GM19395 (cell line): ENCODE measurements at regions not wholly inside any gene's neighbourhood (a gene's known extent, or its start where the extent isn't known, plus 50 kb on each side); places are given as distances from the start of the nearest gene placed in this dataset.

Experiments used
- ATAC-seq: cut with Tn5 transposase; IDR thresholded peaks from one replicate; pipeline ENCODE4 v1.9.1; 2021; ENCODE audit warnings: mild to moderate bottlenecking, moderate library complexity; ENCODE audit not compliant: unreplicated experiment

DNA sequence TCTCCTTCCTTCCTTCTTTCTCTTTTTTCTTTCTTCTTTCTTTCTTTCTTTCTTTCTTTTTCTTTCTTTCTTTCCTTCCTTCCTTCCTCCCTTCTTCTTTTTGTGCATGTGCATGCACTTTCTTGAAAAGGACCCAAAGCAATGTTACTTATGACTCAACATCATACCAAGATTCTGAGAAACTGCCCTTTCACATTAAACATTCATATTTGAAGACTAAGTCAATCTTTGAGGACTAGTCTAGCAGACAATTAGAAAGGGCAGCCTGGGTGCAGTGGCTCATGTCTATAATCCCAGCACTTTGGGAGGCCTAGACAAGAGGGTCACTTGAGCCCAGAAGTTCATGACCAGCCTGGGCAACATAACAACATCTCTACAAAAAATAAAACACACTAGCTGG is 212.8 kb upstream of the KITLG start:
- no peak for ATAC-seq

DNA sequence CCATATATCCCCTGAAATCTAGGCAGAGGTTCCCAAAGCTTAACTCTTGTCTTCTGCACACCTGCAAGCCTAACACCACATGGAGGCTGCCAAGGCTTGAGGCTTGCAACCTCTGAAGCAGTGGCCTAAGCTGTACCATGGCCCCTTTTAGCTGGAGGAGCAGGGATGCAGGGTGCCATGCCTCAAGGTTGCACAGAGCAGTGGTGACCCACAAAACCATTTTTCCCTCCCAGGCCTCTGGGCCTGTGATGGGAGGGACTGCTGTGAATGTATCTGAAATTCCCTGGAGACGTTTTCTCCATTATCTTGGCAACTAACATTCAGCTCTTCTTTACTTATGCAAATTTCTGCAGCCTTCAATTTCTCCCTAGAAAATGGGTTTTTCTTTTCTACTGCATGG is 210.0 kb upstream of the KITLG start:
- no peak for ATAC-seq

DNA sequence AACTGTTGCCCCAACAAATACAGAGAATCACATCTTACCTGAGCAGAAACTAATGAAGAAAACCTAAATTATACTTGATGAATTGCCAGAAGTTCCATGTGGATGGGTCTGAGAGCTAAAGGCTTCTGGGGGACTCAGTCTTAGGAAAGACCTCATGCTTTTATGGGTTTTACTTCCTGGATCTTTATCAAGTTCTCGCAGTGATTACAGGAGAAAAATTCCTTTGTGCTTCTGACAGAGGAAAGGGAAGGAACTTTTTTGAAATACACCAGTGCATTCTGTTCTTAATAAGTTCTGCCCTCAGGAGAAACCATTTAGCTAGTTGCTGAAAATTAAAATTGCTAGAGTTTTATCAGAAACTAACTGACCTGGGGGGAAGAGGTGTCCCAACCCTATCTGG is 203.9 kb upstream of the KITLG start:
- no peak for ATAC-seq

GRCh38 chr12:88782351-88782750 is 202.1 kb upstream of the KITLG start:
- ATAC-seq, result no peak

- ATAC-seq, result no peak
These were observed 201.6 kb upstream of the KITLG start for GRCh38 chr12:88781909-88782308.

GRCh38 chr12:88778064-88778463 is 197.8 kb upstream of the KITLG start:
- ATAC-seq, result no peak

DNA sequence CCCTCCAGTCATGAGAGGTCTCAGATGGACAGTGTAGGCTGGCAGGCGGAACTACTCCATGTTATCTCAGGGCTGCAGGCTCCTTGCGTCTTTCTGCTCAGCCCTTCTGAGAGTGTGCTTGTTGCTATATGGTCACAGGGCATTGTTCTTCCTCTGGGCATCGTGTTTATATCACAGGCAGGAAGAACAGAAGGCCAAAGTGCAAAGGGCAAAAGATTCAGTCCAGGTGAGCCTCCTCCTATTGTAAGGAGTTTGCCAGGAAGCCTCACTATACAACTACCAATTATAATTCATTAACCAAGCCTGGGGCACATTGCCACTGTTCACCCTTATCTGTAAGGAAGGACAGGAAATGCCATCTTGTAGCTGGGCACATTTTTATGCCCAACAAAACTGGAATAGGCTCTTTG is 195.5 kb upstream of the KITLG start:
- ATAC-seq, result no peak

DNA sequence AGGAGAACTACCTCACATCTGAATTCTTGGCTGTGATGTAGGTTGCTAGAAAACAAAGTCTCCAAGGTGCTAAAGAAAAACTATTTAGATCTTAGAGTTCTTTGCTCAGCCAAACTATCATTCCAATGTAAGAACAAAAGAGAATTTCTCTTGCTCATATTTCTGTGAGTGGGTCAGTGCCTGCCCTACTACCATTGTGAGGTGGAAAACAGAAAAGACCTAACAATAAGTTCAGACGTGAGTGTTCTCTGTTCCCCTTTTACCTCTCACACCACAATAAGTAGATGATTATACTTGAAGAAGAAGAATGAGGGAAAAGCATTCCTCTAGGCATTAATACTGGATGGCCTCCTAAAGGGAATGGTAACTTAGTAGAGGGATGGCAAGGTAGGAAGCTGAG is 187.4 kb upstream of the KITLG start:
- no peak for ATAC-seq

DNA sequence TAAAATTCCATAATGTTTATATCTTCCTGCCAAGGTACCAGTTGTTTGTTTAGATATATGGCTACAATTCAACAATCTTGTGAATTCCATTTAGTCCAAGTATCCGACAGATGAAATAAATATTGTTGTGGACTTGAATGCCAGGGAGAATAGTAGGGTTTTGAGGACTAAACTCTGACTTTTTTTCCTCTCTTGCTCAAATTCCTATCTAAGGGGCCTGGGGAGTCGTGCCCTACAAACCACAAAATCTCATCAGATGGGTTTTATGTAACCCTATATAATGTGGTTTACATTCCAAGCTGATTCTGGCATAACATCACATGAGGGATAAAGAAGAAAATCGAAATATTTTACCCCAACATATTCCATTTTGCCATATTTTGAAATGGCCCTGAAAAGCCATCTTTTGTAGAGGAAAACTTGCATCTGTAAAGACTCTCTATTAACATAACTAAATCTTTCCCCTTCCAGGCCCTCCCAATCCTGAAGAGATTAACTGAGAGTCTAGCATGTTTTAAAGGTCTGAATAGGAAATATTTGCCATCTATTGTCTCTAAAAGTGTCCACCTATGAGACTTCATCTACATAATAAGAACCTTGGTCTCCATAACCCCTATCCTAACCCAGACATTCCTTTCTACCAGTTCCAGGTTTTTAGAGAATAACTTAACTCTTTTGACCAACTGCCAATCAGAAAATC is 184.7 kb upstream of the KITLG start:
- no peak for ATAC-seq

- no peak for ATAC-seq
These were observed 183.3 kb upstream of the KITLG start for GRCh38 chr12:88763536-88764100.

DNA sequence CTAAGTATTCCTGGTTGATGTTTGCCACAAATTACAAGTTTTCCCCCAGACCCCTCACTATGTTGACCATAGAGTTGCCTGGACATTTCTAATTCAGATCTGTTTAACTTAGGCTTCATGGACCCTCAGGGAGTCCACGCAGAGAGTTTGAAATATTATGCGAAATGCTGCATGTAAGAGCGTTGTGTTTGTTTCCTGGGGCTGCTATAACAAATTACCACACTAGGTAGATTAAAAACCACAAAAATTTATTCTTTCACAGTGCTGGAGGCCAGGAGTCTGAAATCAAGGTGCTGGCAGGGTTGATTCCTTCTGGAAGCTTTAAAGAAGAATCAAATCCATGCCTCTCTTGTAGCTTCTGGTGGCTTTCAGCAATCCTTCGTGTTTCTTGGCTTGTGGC is 177.9 kb upstream of the KITLG start:
- no peak for ATAC-seq

- ATAC-seq, result no peak
These were observed 176.6 kb upstream of the KITLG start for GRCh38 chr12:88756917-88757316.

DNA sequence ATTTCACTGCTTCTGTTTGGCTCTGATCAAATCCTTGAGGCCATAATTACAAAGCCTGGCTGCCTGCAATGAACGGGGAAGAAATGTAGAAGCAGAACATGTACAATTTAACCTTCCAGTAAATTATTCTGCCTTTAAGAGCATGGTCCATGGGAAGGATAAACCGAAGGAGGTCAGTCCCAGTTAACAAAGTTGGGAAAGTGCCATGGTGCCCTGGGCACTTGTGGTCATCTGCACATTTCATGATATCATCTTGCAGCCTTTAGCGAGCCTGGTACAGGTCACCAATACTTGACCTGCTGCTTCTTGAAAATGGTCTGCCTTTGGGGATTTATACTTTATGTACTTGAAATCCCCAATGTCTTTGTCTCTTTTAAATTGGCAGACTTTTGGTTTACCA is 175.9 kb upstream of the KITLG start:
- no peak for ATAC-seq

GRCh38 chr12:88753707-88754106 is 173.4 kb upstream of the KITLG start:
- no peak for ATAC-seq

DNA sequence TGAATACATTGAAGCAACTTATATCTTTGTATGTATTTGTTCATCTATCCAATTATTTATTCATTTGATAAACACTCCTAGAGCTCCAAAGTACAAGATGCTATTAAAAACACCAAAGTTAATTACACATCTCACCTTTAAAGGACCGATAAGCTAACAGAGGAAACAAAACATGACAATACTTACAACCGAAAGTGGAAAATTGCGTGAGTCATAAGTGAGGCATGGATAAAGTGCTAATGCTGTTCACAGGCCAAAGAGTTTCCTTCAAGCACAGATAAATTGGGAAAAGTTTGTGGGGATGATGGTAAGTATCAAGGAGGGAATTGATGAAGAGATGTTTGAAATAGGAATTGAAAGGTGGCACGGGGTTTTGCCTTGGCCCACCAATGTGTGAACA is 172.8 kb upstream of the KITLG start:
- no peak for ATAC-seq

DNA sequence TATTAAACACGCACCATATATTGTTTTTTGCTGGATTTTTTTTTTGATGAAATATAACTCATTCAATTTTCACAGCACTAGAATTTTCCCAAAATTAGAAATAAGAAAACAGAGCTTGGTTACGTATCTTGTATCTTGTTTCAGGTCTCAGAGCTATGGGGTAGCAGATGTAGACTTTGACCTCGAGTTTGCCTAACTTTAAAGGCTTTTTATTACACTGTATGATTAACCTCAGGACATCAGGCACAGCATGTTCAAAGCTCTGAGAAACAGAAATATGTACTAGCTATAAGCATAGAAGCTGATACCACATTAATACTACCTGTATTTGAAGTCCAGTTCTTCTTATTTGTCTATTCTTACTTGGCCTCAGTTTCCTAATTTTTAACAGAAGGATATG is 171.9 kb upstream of the KITLG start:
- no peak for ATAC-seq

DNA sequence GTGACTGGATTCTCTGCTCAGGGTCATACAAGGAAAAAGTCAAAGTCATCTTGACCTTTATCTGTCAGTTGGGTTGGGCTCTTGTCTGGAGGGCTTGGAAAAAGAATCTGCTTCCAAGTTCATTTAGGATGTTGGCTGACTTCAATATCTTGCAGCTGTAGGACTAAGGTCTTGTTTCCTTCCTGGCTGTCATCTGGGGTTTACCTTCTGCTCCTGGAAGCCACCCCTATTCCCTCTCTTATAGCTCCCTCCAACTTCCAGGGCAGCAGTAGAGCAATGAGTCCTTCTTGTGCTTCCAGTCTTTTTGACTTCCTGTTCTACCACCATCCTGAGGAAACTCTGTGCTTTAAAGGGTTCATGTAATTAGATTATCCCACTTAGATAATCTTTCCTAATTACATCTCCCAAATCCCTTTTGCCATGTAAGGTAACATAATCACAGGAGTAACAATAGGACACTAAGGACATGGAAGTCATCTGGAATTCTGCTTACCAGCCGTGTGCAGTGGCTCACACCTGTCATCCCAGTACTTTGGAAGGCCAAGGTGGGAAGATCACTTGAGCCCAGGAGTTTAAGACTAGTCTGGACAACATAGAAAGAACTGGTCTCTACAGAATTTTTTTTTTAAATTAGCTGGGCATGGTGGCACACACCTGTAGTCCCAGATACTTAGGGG is 170.7 kb upstream of the KITLG start:
- no peak for ATAC-seq

DNA sequence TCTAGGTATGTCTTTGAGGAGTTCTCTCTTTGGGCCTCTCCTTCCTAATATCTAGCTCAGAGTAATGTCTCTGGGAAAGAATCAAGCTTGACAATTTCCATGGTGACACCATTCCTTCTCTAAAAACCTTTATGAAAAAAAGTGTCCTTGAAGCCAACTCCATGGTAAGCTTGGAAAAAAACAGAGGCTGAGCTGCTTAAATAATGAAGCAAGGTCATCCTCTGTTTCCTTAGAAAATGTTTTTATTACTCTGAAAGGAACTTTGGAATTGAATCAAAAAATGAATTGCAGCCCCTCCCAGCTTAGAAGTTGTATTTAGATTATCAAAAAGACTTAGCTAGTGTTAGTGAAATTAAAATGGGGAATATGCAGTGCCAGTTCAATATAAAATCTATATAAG is 166.1 kb upstream of the KITLG start:
- no peak for ATAC-seq

GRCh38 chr12:88743946-88744685 is 163.8 kb upstream of the KITLG start:
- ATAC-seq, result no peak

DNA sequence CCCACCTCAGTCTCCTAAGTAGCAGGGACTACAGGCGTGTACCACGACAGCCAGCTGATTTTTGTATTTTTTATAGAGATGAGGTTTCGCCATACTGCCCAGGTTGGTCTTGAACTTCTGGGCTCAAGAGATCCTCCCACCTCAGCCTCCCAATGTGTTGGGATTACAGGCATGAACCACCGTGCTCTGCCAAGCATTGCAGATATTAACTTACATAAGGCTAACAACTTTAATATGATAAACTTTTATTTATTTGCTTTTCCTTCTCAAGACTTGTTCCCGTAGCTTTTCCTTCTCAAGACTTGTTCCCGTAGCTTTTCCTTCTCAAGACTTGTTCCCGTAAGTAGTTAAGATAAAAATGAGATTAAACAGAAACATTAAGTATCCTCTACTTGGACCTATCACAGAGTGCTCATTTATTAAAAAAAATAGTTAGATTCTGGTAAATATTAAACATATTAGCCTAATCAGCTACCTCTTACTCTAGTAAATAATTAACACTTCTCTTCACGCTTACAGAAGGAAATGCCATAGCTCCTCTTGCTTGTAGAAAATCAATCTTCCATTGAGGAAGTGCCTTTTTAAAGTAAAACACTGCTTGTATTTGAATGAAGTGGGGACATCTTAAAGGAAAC is 157.7 kb upstream of the KITLG start:
- ATAC-seq, result no peak

- ATAC-seq, result no peak
These were observed 155.8 kb upstream of the KITLG start for GRCh38 chr12:88736031-88736430.
